ENCODE measurements at regions not wholly inside any gene's neighbourhood (a gene's known extent, or its start where the extent isn't known, plus 50 kb on each side); places are given as distances from the start of the nearest gene placed in this dataset.

DNA sequence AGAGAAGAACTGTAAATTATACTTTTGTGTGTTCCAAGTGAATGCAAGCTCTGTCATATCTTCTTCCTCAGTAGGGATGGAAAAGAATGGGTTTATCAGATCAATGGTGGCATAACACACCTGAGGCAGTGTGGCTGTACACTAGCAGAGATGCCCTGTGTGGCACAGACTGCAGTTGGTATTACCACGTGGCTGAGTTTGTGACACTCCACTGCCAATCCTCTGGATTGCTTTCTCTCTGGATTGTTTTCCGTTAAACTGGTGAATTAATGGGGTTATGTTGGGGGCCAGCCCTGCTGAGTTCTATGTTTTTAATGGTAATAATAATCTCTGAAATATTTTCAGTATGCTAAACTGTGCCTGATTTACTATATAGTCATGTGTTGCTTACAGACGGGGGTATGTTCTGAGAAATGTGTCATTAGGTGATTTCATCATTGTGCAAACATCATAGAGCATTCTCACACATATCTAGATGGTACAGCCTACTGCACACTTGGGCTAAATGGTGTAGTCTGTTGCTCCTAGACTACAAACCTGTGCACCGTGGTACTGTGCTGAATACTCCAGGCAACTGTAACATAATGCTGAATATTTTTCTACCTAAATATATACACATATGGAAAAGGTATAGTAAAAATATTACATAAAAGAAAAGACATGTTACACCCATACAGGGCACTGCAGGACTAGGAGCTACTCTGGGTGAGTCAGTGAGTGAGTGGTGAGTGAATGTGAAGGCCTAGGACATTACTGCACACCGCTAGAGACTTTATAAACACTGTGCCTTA lies 84.7 kb upstream of the ST6GAL2 start:
- ATAC-seq (no peak), DNase-seq (ENCODE audit: low spot score in 2 of 2) (no peak)
- H3K9me3 Mint-ChIP-seq, result peaks cover 7% of the 10 kb centered on the region
- H3K27ac Mint-ChIP-seq, result no peak overlapping the region
- no peaks in the 10 kb centered on the region for H3K4me1 Mint-ChIP-seq
- H3K36me3 Mint-ChIP-seq, result no peaks in the 10 kb centered on the region
- no peak overlapping the region for H3K4me3 Mint-ChIP-seq

GRCh38 chr2:106972782-106973181 lies 86.8 kb upstream of the ST6GAL2 start:
- no peak overlapping the region for H3K27ac Mint-ChIP-seq
- DNase-seq (ENCODE audit: low spot score in 2 of 2) (no peak), ATAC-seq (no peak)
- H3K4me3 Mint-ChIP-seq, result no peak overlapping the region
- no peaks in the 10 kb centered on the region for H3K36me3 Mint-ChIP-seq
- H3K4me1 Mint-ChIP-seq, result no peaks in the 10 kb centered on the region
- peaks cover 3% of the 10 kb centered on the region for H3K9me3 Mint-ChIP-seq

DNA sequence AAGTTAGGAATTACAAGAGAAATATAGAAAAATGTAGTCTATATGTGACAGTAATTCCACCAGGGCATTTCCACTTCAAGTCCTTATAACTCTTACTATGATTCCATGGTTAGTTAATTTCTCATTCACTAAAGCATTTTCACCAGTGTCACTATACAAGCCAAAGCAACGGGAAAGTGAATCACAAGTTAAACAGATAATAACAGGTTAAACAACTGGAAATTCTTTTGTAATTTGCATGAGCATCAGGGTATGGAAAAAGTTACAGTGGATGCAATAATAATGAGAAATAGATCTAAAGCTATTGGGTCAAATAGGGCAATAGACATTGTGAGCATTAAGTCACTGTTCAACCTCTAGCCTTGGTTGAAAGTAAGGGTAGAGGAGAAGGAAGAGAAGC lies 88.9 kb upstream of the ST6GAL2 start:
- H3K36me3 Mint-ChIP-seq, result no peaks in the 10 kb centered on the region
- ATAC-seq, result no peak
- DNase-seq (ENCODE audit: low spot score in 2 of 2), result no peak
- H3K9me3 Mint-ChIP-seq, result no peaks in the 10 kb centered on the region
- H3K4me3 Mint-ChIP-seq, result no peak overlapping the region
- H3K27ac Mint-ChIP-seq, result no peak overlapping the region
- no peaks in the 10 kb centered on the region for H3K4me1 Mint-ChIP-seq

DNA sequence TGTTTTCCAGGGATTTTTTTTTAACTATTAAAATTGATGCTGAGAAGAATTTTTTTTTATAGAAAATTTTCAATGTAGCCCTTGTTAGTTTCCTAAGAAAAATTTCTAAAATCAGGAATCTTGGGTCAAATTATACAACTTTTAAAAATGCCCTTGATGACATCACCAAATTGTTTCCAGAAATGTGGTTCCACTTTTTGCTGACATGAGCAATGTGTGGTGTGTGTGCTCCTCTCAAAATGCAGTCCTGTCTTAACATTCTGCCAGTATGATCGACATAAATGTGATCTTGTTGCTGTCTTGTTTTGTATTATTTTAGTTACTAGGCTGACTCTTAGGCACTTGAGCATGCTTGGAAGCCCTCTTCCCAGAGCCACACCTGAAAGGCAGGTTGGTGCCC lies 89.7 kb upstream of the ST6GAL2 start:
- Mint-ChIP-seq H3K4me1 (no peaks in the 10 kb centered on the region), H3K36me3 (no peaks in the 10 kb centered on the region), H3K4me3 (no peak overlapping the region), H3K27ac (no peak overlapping the region), H3K9me3 (no peaks in the 10 kb centered on the region)
- ATAC-seq, result no peak
- no peak for DNase-seq (ENCODE audit: low spot score in 2 of 2)

- no peaks in the 10 kb centered on the region for H3K9me3 Mint-ChIP-seq
- no peaks in the 10 kb centered on the region for H3K4me1 Mint-ChIP-seq
Observed at GRCh38 chr2:106976548-106976947, 90.6 kb upstream of the ST6GAL2 start.

GRCh38 chr2:106977717-106978116 lies 91.8 kb upstream of the ST6GAL2 start:
- ATAC-seq (no peak), DNase-seq (ENCODE audit: low spot score in 2 of 2) (no peak)
- Mint-ChIP-seq H3K9me3 (no peaks in the 10 kb centered on the region), H3K4me3 (no peak overlapping the region), H3K4me1 (no peaks in the 10 kb centered on the region), H3K36me3 (no peaks in the 10 kb centered on the region), H3K27ac (no peak overlapping the region)

More at GRCh38 chr2:106976548-106976947, 90.6 kb upstream of the ST6GAL2 start:
- Mint-ChIP-seq H3K36me3 (no peaks in the 10 kb centered on the region), H3K4me3 (no peak overlapping the region), H3K27ac (no peak overlapping the region)
- no peak for DNase-seq (ENCODE audit: low spot score in 2 of 2)
- no peak for ATAC-seq

GRCh38 chr2:106978647-106979046 lies 92.7 kb upstream of the ST6GAL2 start:
- Mint-ChIP-seq H3K4me1 (no peaks in the 10 kb centered on the region), H3K9me3 (no peaks in the 10 kb centered on the region), H3K36me3 (no peaks in the 10 kb centered on the region), H3K27ac (no peak overlapping the region), H3K4me3 (no peak overlapping the region)
- no peak for ATAC-seq
- no peak for DNase-seq (ENCODE audit: low spot score in 2 of 2)

GRCh38 chr2:106981491-106981890 lies 95.5 kb upstream of the ST6GAL2 start:
- no peak overlapping the region for H3K27ac Mint-ChIP-seq
- H3K36me3 Mint-ChIP-seq, result no peaks in the 10 kb centered on the region
- peaks cover 4% of the 10 kb centered on the region for H3K9me3 Mint-ChIP-seq
- H3K4me3 Mint-ChIP-seq, result no peak overlapping the region
- DNase-seq (ENCODE audit: low spot score in 2 of 2) (no peak), ATAC-seq (no peak)
- no peaks in the 10 kb centered on the region for H3K4me1 Mint-ChIP-seq

DNA sequence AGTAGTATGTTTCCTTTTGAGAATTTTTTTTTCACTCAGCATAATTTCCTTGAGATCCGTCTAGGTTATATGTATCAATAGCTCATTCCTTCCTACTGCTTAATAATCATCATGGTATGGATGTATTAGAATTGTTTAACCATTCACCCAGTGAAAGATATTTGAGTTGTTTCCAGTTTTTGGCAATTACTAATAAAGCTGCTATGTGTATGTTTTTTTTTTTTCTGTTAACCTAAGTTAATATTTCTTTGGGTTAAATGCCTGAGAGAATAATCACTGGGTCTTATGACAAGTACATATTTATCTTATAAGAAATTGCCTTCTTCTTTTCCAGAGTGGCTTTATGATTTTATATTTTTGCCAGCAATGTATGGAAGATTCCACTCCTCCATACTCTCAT lies 96.4 kb upstream of the ST6GAL2 start:
- no peak overlapping the region for H3K4me3 Mint-ChIP-seq
- H3K36me3 Mint-ChIP-seq, result no peaks in the 10 kb centered on the region
- no peaks in the 10 kb centered on the region for H3K4me1 Mint-ChIP-seq
- no peak for DNase-seq (ENCODE audit: low spot score in 2 of 2)
- no peak for ATAC-seq
- no peak overlapping the region for H3K27ac Mint-ChIP-seq
- peaks cover 4% of the 10 kb centered on the region for H3K9me3 Mint-ChIP-seq

- Mint-ChIP-seq H3K27ac (no peak overlapping the region), H3K4me3 (no peak overlapping the region), H3K9me3 (peaks cover 4% of the 10 kb centered on the region), H3K36me3 (no peaks in the 10 kb centered on the region), H3K4me1 (no peaks in the 10 kb centered on the region)
- DNase-seq (ENCODE audit: low spot score in 2 of 2), result no peak
- ATAC-seq, result no peak
Observed at GRCh38 chr2:106983305-106983704, 97.3 kb upstream of the ST6GAL2 start.

DNA sequence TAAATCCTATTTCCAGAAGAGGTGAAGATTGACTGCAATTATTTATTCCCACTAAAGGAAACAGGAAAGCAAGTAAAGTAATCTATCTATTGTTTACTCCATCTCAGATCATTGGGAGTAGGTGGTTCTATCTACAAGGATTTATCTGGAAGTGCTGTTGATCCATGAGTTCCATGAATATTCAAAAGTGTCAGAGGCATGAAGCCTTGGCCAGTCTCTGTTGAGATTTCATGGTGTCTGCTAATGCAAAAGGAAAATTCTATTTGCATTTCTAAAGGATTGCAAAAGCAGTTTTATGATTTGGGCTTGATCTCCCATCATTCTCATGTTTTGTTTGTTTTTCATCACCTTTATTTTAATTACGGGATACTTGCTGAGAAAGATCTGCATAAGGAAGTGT lies 102.4 kb upstream of the ST6GAL2 start:
- H3K27ac Mint-ChIP-seq, result no peak overlapping the region
- no peak for ATAC-seq
- H3K36me3 Mint-ChIP-seq, result no peaks in the 10 kb centered on the region
- H3K4me1 Mint-ChIP-seq, result no peaks in the 10 kb centered on the region
- no peak for DNase-seq (ENCODE audit: low spot score in 2 of 2)
- peaks cover 4% of the 10 kb centered on the region for H3K9me3 Mint-ChIP-seq
- H3K4me3 Mint-ChIP-seq, result no peak overlapping the region

DNA sequence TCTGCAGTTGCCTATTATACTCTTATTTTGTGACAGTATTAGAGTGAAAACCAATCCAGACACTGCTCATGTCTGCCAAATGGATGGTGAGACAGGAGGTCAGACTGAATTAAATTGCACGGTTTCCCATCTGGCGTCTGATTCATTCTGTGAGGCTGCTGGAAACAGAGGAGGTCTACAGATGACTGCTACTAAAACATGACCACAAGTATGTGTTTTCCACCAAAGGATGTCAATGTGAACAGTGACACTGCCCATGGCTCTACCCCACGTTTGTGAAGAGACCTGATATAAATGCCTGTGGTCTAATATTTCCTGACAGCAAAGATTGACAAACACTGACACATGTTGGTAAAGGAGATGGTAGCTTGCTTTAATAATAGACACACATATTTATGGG lies 104.3 kb upstream of the ST6GAL2 start:
- H3K4me3 Mint-ChIP-seq, result no peak overlapping the region
- H3K4me1 Mint-ChIP-seq, result no peaks in the 10 kb centered on the region
- peaks cover 2% of the 10 kb centered on the region for H3K9me3 Mint-ChIP-seq
- no peak overlapping the region for H3K27ac Mint-ChIP-seq
- ATAC-seq, result no peak
- no peak for DNase-seq (ENCODE audit: low spot score in 2 of 2)
- H3K36me3 Mint-ChIP-seq, result no peaks in the 10 kb centered on the region

- Mint-ChIP-seq H3K36me3 (no peaks in the 10 kb centered on the region), H3K9me3 (peaks cover 2% of the 10 kb centered on the region), H3K27ac (no peak overlapping the region), H3K4me1 (no peaks in the 10 kb centered on the region), H3K4me3 (no peak overlapping the region)
- DNase-seq (ENCODE audit: low spot score in 2 of 2) (no peak), ATAC-seq (no peak)
Observed at GRCh38 chr2:106991866-106992265, 105.9 kb upstream of the ST6GAL2 start.

DNA sequence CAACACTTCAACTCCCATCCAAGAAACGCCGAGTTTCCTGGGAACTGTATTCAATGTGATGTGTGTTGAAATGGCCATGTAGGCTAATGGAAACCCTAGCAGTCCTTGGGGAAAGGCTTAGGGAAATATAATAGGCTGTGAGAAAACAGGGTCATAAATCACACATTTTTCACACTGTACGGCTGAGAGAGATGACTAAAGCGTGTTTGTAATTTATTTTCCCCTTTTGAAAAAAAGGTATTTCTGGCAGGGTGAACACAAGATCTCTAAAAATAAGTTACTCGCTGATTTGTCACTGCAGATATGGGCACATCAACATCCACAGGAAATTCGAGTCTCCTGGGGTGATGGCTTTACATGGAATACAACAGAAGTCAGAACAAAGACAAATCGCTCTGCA lies 109.6 kb upstream of the ST6GAL2 start:
- no peak for DNase-seq (ENCODE audit: low spot score in 2 of 2)
- ATAC-seq, result no peak
- Mint-ChIP-seq H3K4me1 (no peaks in the 10 kb centered on the region), H3K9me3 (peaks cover 18% of the 10 kb centered on the region), H3K27ac (no peak overlapping the region), H3K36me3 (no peaks in the 10 kb centered on the region), H3K4me3 (no peak overlapping the region)

- Mint-ChIP-seq H3K36me3 (no peaks in the 10 kb centered on the region), H3K4me1 (no peaks in the 10 kb centered on the region), H3K9me3 (peaks cover 18% of the 10 kb centered on the region), H3K27ac (no peak overlapping the region), H3K4me3 (no peak overlapping the region)
- no peak for ATAC-seq
- DNase-seq (ENCODE audit: low spot score in 2 of 2), result no peak
Observed at GRCh38 chr2:106996171-106996769, 110.3 kb upstream of the ST6GAL2 start.

DNA sequence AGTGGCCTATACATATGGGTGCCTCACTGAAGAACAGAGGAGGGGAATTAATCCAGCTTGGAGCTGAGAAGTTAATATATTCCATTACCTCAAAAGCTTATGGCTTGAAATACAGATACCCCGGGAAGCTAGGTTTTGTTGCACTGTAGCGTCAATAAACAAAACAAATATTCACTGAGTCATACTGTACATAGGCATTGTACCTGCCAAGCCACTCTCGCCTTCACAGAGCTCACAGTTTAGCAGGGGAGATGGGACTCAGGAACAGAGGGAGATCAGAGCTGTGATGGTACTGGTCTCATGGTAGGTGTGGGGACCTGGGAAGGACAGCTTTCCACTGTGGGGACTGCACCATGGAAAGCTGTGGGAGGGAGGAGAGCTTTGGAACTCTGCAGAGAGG lies 111.2 kb upstream of the ST6GAL2 start:
- DNase-seq (ENCODE audit: low spot score in 2 of 2) (no peak), ATAC-seq (no peak)
- H3K4me1 Mint-ChIP-seq, result no peaks in the 10 kb centered on the region
- H3K4me3 Mint-ChIP-seq, result no peak overlapping the region
- no peaks in the 10 kb centered on the region for H3K36me3 Mint-ChIP-seq
- H3K27ac Mint-ChIP-seq, result no peak overlapping the region
- peaks cover 18% of the 10 kb centered on the region for H3K9me3 Mint-ChIP-seq

Measured in stimulated activated effector memory CD8-positive, alpha-beta T cell treated with anti-CD3 and anti-CD28 coated beads, Interleukin-12 subunit alpha, Interleukin-12 subunit beta, amount 100 ng/mL, for 72 hours (primary cell).